ENCODE measurements at regions not wholly inside any gene's neighbourhood (a gene's known extent, or its start where the extent isn't known, plus 50 kb on each side); places are given as distances from the start of the nearest gene placed in this dataset.

DNA sequence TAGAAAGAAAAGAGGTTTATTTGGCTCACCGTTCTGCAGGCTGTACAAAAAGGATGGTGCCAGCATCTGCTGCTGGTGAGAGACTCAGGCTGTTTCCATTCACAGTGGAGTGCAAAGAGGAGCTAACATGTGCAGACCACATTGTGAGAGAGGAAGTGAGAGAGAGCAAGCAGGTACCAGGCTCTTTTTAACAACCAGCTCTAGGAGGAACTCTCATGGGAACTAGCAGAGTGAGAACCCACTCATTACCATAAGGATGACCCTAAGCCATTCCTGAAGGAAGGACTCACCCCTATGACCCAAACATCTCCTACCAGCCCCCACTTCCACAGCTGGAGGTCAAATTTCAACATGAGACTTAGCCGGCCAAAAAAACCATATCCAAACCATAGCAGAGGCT, 158.6 kb upstream of the ADGRL3 start:
- TF ChIP-seq, protein P1, sequence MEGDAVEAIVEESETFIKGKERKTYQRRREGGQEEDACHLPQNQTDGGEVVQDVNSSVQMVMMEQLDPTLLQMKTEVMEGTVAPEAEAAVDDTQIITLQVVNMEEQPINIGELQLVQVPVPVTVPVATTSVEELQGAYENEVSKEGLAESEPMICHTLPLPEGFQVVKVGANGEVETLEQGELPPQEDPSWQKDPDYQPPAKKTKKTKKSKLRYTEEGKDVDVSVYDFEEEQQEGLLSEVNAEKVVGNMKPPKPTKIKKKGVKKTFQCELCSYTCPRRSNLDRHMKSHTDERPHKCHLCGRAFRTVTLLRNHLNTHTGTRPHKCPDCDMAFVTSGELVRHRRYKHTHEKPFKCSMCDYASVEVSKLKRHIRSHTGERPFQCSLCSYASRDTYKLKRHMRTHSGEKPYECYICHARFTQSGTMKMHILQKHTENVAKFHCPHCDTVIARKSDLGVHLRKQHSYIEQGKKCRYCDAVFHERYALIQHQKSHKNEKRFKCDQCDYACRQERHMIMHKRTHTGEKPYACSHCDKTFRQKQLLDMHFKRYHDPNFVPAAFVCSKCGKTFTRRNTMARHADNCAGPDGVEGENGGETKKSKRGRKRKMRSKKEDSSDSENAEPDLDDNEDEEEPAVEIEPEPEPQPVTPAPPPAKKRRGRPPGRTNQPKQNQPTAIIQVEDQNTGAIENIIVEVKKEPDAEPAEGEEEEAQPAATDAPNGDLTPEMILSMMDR (conservative IDR thresholded peaks at IDR 0.05; ENCODE audit: low read depth, low read length): no peak
- no peak for TF ChIP-seq EZH2phosphoT487 (IDR thresholded peaks at IDR 0.05; ENCODE audit: borderline replicate concordance, low read length)

All from PC-3 (cell line).